ENCODE measurements at regions not wholly inside any gene's neighbourhood (a gene's known extent, or its start where the extent isn't known, plus 50 kb on each side); places are given as distances from the start of the nearest gene placed in this dataset.

GRCh38 chr20:52895235-52895634 lies 76.9 kb upstream of the TSHZ2 start:
- TF ChIP-seq NR2C1 (IDR thresholded peaks at IDR 0.05) (no peak), IKZF2 (IDR thresholded peaks at IDR 0.05) (no peak), CHD1 (IDR thresholded peaks at IDR 0.05; ENCODE audit: low read depth, low read length) (no peak), NRF1 (conservative IDR thresholded peaks at IDR 0.05; ENCODE audit: low read depth, low read length) (no peak), NFYA (IDR thresholded peaks at IDR 0.05; ENCODE audit: borderline replicate concordance, low read depth, low read length) (no peak), SP1 (IDR thresholded peaks at IDR 0.05; ENCODE audit: low read depth, low read length) (no peak), NFIC (IDR thresholded peaks at IDR 0.05; ENCODE audit: low read depth, low read length) (no peak)

All from GM12878 (cell line).